DMS114 treated with DMSO at 0.1 percent for 48 hours (cell line): ENCODE measurements at regions not wholly inside any gene's neighbourhood (a gene's known extent, or its start where the extent isn't known, plus 50 kb on each side); places are given as distances from the start of the nearest gene placed in this dataset.
A peak's percentile ranks its signal among the peaks of the same experiment; 100 is the strongest.

Experiments
- DNase-seq: peaks from one replicate; lab custom pipeline; 2025; ENCODE audit not compliant: unreplicated experiment; lab: John Stamatoyannopoulos, UW

- DNase-seq: no peak
Observed at GRCh38 chr9:81532251-81532650, 157.1 kb downstream of the TLE1 start.

GRCh38 chr9:81531511-81531910, 157.8 kb downstream of the TLE1 start:
- no peak for DNase-seq

DNA sequence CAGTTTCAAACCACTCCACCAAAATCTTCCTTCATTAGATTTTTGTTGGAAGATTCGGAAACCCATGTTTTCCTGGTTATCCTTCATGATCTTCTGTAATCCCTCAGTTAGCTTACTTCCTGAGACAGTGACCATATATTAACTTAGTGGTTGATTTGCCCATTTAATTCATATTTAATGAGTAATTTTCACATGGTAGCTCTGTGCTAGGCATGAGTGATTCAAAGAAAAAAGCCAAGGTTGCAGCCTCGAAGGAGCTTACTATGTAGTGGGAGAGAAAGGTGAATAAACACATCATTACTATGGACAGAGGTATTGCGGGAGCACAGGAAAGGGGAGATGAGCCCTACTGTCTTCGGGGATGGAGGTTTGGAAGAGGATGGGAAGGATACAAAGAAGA, 158.5 kb downstream of the TLE1 start:
- DNase-seq: no peak

GRCh38 chr9:81530310-81530810, 159.0 kb downstream of the TLE1 start:
- DNase-seq: no peak

GRCh38 chr9:81529556-81530193, 159.7 kb downstream of the TLE1 start:
- no peak for DNase-seq

- no peak for DNase-seq
Observed at GRCh38 chr9:81526587-81526986, 162.8 kb downstream of the TLE1 start.

- peak; percentile 16 for DNase-seq
Observed at GRCh38 chr9:81522716-81523551, 166.4 kb downstream of the TLE1 start.

DNA sequence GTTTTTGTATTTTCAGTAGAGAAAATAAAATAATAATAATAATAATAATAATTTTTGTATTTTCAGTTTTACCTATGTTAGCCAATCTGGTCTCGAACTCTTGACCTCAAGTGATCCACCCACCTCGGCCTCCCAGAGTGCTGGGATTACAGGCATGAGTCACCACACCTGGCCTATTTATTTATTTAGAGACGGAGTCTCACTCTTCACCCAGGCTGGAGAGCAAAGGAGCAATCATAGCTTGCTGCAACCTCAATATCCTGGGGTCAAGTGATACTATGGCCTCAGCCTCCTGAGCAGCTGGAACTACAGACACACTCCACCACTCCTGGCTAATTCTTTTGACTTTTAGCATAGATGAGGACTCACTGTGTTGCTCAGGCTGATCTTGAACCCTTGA, 167.5 kb downstream of the TLE1 start:
- DNase-seq: no peak

GRCh38 chr9:81519816-81520495, 169.4 kb downstream of the TLE1 start:
- DNase-seq: no peak

DNA sequence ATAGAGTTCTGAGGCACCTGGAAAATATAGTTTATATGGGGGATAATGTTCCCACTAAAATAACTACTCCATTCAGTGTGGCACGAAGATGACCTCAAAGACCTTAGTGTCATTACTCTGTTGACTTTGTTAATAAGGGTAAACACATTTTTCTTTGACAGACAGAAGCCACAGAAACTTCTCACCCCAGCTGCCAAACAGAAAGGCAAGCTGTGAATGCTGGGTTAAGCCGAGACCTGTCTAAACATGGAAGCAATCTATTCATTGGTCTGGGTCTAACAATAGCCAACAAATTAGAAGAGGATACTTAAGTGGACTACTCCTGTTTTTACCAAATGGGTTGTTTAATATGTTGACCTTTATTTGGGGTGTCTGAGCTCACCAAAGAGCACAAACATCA, 171.4 kb downstream of the TLE1 start:
- DNase-seq: no peak

DNA sequence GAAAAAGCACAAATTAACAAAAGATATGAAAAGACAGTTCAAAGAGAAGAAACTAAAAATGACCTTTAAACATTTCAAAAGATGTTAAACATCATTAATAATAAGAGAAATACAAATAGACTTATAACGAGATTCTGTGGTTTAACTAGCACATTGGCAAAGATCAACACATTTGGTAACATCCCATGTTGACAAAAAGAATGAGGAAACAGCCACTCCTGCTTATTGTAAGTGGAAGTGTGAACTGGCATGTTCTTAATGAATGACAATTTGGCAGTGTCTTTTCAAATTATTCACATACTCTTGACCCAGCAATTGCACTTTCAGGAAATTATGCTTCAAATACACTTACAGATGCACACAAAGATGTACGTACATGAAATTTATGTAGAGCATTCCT, 176.3 kb downstream of the TLE1 start:
- no peak for DNase-seq

GRCh38 chr9:81512641-81513040, 176.7 kb downstream of the TLE1 start:
- no peak for DNase-seq

GRCh38 chr9:81508476-81508875, 180.9 kb downstream of the TLE1 start:
- DNase-seq: no peak

DNA sequence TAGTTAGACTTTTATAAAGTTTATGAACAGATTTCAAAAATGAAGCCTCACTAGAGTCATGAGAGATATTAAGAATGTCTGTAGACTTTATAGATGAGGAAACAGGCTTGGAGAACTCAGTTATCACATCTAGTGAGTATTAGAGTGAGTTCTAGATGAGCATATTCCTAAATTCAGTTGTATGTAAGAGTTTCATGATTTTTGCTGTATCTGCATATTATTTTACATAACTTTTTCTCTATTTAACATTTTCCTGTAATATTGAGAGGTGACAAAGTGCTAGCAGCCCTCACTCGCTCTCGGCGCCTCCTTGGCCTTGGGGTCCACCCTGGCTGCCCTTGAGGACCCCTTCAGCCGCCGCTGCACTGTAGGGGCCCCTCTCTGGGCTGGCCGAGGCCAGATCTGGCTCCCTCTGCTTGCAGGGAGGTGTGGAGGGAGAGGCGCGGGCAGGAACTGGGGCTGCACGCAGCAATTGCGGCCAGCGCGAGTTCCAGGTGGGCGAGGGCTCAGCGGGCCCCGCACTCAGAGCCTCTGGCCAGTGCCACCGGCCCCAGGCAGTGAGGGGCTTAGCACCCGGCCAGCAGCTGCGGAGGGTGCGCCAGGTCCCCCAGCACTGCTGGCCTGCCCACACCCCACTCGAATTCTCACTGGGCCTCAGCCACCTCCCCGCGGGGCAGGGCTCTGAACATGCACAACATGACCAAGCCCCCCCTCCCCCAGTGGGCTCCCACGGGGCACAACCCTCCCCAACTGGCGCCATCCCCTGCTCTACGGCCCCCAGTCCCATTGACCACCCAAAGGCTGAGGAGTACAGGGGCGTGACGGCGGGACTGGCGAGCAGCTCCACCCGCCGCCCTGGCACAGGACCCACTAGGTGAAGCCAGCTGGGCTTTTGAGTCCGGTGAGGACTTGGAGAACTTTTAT, 182.1 kb downstream of the TLE1 start:
- no peak for DNase-seq

- DNase-seq: no peak
Observed at GRCh38 chr9:81499594-81499993, 189.8 kb downstream of the TLE1 start.

GRCh38 chr9:81499021-81499454, 190.3 kb downstream of the TLE1 start:
- no peak for DNase-seq

- DNase-seq: no peak
Observed at GRCh38 chr9:81498576-81498975, 190.8 kb downstream of the TLE1 start.

GRCh38 chr9:81497091-81497490, 192.3 kb downstream of the TLE1 start:
- DNase-seq: no peak

DNA sequence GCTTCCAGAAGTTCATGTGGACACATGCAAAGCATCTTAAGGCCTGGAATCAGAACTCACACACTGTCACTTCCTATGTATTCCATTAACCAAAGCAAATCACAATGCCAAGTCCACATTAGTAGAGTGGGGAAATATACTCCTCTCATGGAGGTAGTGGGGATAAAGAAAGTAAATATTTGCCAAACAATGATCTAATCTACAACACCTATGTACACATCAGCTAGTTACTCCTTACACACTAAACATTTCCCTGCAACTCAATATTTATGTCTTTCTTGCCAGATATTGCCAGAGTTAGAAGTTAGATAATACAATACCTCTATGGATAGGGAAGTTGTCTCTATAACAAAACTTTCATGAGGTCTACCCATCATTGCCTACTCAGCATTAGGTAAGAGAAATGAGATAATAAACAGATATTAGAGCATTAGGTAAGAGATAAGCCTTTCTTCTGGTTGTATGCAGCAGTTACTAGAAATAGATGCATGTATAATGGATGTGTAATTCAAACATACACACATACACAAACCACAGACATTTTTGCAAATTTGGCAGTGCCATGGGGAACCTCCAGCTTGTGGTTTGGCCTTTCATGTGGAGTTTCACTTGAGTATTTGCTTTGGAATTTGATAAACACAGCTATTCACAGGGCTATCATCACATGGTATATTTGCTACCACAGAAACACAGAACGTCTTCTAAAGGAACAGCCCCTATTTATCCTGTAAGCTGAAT, 196.5 kb downstream of the TLE1 start:
- no peak for DNase-seq
